ENCODE measurements at regions not wholly inside any gene's neighbourhood (a gene's known extent, or its start where the extent isn't known, plus 50 kb on each side); places are given as distances from the start of the nearest gene placed in this dataset.

GRCh38 chr2:205937211-205937610 is 148.8 kb downstream of the INO80D start:
- DNase-seq = no peak

GRCh38 chr2:205936446-205936845 is 149.5 kb downstream of the INO80D start:
- DNase-seq = no peak

DNA sequence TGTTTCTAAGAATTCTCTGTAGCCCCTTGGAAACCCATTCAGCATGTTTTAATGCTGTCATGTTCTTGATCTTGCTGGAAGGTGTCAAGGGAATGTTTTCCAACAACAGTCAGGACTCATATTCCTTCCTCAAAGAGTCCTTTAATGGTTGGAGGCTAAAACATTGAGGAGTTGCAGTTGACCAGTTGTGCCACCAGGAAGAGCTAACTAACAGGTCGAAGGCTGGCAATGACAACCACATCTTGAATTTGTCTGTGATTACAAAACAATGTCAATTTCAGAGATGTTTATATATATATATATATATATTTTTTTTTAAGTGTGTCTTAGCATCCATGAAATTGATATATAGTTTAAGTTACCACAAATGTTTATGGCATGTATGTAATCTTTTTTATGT is 151.5 kb downstream of the INO80D start:
- DNase-seq = no peak

GRCh38 chr2:205932861-205933260 is 153.1 kb downstream of the INO80D start:
- no peak for DNase-seq

DNA sequence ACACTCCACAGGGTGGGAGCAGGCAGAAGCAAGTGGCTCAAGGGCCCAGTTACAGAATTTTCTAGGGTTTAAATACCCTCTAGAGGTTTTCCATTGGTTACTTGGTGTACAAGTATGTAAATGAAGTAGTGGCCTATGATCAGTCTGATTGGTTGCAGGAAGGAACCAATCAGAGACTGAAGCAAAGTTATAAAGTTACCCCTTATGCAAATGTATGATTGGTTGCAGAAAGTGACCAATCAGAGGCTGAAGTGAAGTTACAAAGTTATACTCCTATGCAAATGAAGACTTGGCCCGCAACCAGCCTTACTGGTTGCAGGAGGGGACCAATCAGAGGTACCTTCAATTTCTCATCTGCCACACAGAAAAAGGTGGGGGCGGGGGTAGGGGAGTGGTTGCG is 154.6 kb downstream of the INO80D start:
- no peak for DNase-seq

- no peak for DNase-seq
Measured at GRCh38 chr2:205930209-205930608, 155.8 kb downstream of the INO80D start.

DNA sequence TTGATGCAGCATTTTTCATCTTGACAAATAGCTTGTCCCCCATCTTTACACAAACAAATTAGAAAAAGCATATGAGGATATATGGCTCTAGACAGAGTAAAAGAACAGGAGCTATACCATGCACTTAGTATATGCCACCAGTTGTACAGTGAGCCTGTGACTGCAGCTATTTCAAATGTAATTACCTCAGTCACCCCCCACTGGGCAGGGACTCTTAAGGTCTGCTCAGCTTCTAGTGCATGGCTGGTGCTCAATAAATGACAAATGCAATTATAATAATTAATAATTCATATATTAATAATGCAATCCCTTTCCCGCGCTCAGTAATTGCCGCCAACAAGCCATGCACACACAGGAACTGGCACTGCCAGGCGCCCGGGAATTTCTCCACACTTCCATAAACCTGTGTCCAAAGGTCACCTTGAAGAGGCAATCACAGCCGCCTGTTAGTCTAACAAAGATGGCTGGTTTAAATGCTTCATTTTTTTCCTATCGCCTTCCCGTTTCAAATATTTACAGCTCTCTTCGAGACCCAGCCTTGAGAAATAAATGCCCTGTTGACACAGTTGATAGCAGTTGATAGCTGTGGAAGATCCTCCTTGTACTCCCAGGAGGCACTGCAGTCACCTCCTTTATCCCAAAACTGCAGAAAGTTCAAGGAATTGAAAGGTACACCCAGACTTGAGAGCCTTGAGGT is 156.6 kb downstream of the INO80D start:
- DNase-seq = no peak

- DNase-seq = peak; percentile 77
Measured at GRCh38 chr2:205925373-205926337, 160.3 kb downstream of the INO80D start.

GRCh38 chr2:205924676-205925075 is 161.3 kb downstream of the INO80D start:
- DNase-seq = no peak

GRCh38 chr2:205915130-205915524 is 170.8 kb downstream of the INO80D start:
- DNase-seq = no peak

- DNase-seq = no peak
Measured at GRCh38 chr2:205914213-205915129, 171.5 kb downstream of the INO80D start.

- DNase-seq = no peak
Measured at GRCh38 chr2:205913668-205914067, 172.3 kb downstream of the INO80D start.

DNA sequence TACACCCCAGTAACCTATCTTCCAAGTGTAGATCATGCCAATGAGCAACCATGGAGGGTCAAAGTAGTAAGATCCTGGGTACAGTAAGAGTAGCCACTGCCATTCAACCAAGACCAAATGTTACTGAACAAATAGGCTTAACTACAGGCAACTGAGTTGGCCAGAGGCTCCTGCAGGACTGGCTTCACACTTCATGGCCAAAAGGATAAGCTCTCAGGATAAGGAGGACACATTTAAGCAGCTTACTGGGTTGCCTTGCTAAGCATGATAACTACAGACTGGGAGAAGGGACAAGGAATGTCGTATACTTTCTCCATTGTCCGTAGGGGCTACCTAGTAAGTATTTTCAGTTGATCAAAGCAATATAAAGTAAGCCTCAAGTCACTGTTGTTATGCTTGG is 174.7 kb downstream of the INO80D start:
- DNase-seq = no peak

DNA sequence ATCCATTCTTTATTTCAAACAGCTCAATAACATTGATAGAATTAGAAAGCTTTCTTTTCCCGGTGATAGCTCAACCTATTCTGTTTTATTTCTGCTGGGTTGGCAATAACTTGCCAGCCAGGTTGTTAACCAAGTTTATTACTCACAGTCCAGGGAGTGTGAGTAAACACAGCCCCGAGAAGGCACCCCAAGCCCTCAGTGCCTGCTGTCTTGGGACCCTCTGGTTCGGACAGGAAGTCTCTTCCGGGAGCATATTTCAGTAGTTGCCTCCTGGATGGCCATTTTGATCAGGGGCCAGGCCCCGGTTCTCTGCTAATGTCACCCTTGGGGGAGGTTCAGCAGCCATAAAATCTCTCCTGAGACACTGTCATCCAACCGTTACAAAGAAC is 176.8 kb downstream of the INO80D start:
- no peak for DNase-seq

DNA sequence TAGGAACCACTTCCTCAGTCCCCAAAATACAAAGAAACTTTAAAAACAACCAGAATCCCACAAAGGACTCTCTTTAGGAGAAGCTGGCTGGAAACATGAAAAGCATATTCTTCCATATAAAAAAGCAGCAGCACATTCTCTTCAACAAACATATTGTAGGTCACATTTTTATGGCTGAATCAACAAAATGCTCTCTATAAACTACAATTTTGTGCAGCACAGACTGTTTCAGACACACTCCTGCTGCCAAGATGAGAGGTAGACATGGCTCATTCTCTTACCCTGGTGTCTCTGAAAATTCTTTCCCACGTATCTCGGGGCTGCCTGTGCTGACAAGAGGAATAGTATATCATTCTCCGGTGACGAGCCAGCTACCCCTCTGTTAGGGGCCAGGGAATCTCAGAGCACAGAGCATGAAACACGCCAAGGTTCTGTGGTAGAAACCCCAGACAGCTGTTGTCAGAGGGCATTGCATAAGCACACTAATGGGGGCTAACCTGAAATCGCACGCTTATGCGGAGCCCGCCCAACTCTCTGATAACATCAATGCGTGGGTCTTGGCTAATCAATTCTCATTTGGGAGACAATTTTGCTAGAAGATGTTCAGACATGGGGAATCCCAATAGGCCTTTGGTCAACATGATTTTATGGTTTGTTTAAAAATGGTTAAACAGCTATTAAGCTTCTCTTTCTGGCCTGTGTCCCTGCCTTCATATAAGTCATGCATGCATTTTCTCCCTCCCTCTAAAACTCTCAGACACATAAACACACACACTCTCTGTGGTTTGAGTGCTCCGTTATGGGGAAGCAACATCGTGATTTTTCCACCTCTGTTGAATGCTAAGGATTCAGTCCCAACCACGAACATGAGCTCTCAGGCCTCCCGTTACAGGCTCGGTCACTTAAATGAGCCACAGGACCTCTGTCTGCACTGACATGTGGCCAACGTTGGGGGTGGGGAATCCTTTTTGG is 177.5 kb downstream of the INO80D start:
- DNase-seq = no peak

DNA sequence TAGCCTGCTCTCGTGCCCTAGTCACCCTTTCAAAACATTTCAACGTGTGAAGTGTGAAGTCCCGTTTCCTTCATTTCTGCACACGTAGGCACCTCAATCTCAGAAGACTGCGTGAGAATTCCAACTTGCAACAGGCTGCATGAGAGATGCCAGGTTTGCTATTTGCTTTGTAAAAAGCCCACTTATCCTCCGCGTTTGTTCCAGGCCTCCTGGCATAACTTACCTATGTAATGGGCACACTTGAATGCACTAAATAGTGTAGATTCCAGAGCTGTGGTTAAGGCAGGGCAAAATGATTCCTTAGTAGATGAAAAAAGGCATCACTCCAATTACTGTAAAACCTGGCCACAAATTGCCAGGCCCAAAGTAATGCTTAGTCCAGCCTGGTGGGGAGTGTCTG is 179.6 kb downstream of the INO80D start:
- no peak for DNase-seq

DNA sequence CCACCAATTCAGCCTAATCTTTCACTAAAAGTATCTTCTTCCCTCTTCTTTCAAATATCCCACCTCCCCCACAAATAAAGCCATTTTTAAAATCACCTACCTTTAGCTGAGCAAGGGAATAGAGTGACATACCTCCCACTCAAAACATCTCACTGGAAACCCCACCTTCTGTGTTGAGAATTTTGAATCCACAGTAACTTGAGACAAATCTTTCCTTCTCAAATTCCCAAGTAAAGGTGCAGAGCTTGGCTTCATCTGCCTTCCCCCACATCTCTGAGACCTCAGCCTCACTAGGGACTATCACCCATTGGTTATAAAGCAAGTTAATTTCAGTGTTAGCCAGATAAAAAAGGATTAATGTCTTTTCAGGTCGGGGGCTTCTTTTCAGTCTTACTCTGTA is 180.4 kb downstream of the INO80D start:
- DNase-seq = no peak

- no peak for DNase-seq
Measured at GRCh38 chr2:205904873-205905272, 181.1 kb downstream of the INO80D start.

DNA sequence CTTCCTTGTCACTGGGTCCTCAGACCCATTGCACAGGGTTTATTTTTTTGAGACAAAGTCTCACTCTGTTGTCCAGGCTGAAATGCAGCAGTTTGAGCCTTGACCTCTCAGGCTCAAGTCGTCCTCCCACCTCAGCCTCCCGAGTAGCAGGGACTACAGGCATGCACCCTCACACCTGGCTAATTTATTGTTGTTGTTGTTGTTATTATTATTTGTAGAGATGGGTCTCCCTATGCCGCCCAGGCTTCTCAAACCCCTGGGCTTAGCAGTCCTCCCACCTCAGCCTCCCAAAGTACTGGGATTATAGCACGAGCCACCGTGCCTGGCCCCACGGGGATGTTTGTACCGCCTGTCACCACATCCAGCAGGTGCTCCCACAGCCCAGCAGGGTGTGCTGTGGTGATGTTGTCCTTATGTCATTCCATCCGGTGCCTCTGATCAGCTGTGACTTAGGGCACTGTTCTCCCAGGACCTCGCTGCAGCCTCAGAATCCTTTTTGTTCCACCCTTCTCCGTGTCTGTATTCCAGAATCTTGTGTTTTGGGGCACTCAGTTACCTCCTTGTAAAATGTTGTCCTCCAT is 182.3 kb downstream of the INO80D start:
- DNase-seq = no peak

DNA sequence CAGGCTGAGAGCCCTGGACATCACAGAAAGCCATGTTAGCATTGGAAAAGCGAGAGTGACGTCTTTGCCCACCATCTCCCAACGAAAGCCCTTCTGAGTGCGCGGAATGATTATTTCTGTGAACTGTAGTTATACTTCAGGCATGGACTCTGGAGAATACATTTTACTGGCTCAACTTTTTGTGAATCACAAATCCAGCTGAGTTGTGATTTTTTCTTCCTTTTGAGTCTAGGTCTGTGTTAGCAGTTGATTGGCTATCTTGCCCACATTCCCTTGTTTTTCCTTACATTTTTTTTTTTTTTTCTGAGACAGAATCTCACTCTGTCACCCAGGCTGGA is 183.1 kb downstream of the INO80D start:
- no peak for DNase-seq

Measured in left kidney (tissue), 1 donor.